Neural cell (in vitro differentiated cells): ENCODE measurements at regions not wholly inside any gene's neighbourhood (a gene's known extent, or its start where the extent isn't known, plus 50 kb on each side); places are given as distances from the start of the nearest gene placed in this dataset.

ENCODE experiments used
- H2AFZ ChIP-seq: fragments of 200-600, 300-800 bp; sonication (generic), shearing (Covaris generic); 2 replicates; pipeline ENCODE4 v1.6.0; 2014; ENCODE audit warnings: low read depth, mild to moderate bottlenecking, antibody characterized with exemption, low read length, moderate library complexity
- H3F3A ChIP-seq: fragments of 200-600 bp; shearing (Covaris generic); 2 replicates; pipeline ENCODE4 v1.6.1; 2016; ENCODE audit warnings: mild to moderate bottlenecking, moderate library complexity, mixed read lengths, antibody characterized with exemption, low read length; ENCODE audit not compliant: insufficient read depth, poor library complexity, severe bottlenecking
- H3K27ac ChIP-seq: fragments of 200-600, 300-800 bp; sonication (generic), shearing (Covaris generic); 2 replicates; pipeline ENCODE4 v1.5.1; 2014; ENCODE audit warnings: mild to moderate bottlenecking, low read length, moderate library complexity
- H3K27me3 ChIP-seq: fragments of 300-800, 200-600 bp; sonication (generic), shearing (Covaris generic); 2 replicates; pipeline ENCODE4 v1.6.0; 2014; ENCODE audit warnings: mild to moderate bottlenecking, low read depth, low read length, moderate library complexity; ENCODE audit not compliant: insufficient read depth
- H3K36me3 ChIP-seq: fragments of 300-800, 200-600 bp; sonication (generic), shearing (Covaris generic); 2 replicates; pipeline ENCODE4 v1.5.1; 2014; ENCODE audit warnings: mild to moderate bottlenecking, antibody characterized with exemption, low read length, moderate library complexity; ENCODE audit not compliant: insufficient read depth
- H3K4me2 ChIP-seq: fragments of 300-800, 200-600 bp; sonication (generic), shearing (Covaris generic); 2 replicates; pipeline ENCODE4 v1.6.0; 2014; ENCODE audit warnings: mild to moderate bottlenecking, low read length
- H3K4me3 ChIP-seq: fragments of 300-800, 200-600 bp; sonication (generic), shearing (Covaris generic); 2 replicates; pipeline ENCODE4 v1.5.1; 2014; ENCODE audit warnings: mild to moderate bottlenecking, low read length, moderate library complexity
- H3K79me2 ChIP-seq: fragments of 200-600 bp; shearing (Covaris generic); replicated peaks from 2 replicates; pipeline ENCODE4 v1.6.0; 2014; ENCODE audit warnings: mild to moderate bottlenecking, low read length, moderate library complexity; ENCODE audit not compliant: insufficient read depth
- H3K9ac ChIP-seq: fragments of 300-800, 200-600 bp; sonication (generic), shearing (Covaris generic); 2 replicates; pipeline ENCODE4 v1.6.1; 2016; ENCODE audit warnings: mild to moderate bottlenecking, low read length, mixed read lengths
- H3K9me2 ChIP-seq: fragments of 200-600 bp; shearing (Covaris generic); 2 replicates; pipeline ENCODE4 v1.6.1; 2016; ENCODE audit warnings: mild to moderate bottlenecking, low read length, mixed read lengths; ENCODE audit not compliant: insufficient read depth
- H3K9me3 ChIP-seq: fragments of 200-600, 300-800 bp; sonication (generic), shearing (Covaris generic); 2 replicates; pipeline ENCODE4 v1.6.1; 2016; ENCODE audit warnings: mild to moderate bottlenecking, mixed run types, low read length, moderate library complexity, mixed read lengths
- H4K20me1 ChIP-seq: fragments of 200-600 bp; shearing (Covaris generic); 2 replicates; pipeline ENCODE4 v1.6.1; 2016; ENCODE audit warnings: mild to moderate bottlenecking, mixed run types; ENCODE audit not compliant: insufficient read depth
- EP300 ChIP-seq: fragments of 450-650 bp; conservative IDR thresholded peaks from 2 replicates; pipeline ENCODE4 v1.6.1; 2014; ENCODE audit warnings: antibody characterized with exemption, mild to moderate bottlenecking, moderate library complexity; ENCODE audit not compliant: poor library complexity, severe bottlenecking
- EZH2 ChIP-seq: fragments of 200-600, 300-800 bp; shearing (Covaris generic), sonication (generic); IDR thresholded peaks from 2 replicates; pipeline ENCODE4 v1.6.1; 2014; ENCODE audit warnings: antibody characterized with exemption, low read length, borderline replicate concordance, mild to moderate bottlenecking; ENCODE audit not compliant: insufficient read depth, poor library complexity, severe bottlenecking
- MXI1 ChIP-seq: fragments of 450-650 bp; conservative IDR thresholded peaks from 2 replicates; pipeline ENCODE4 v1.6.1; 2014; ENCODE audit warnings: antibody characterized with exemption, mild to moderate bottlenecking; ENCODE audit not compliant: poor library complexity, severe bottlenecking
- POLR2AphosphoS5 ChIP-seq: IDR thresholded peaks from 2 replicates; pipeline ENCODE4 v1.6.1; 2012
- RAD21 ChIP-seq: fragments of 450-650 bp; conservative IDR thresholded peaks from 2 replicates; pipeline ENCODE4 v1.6.1; 2014; ENCODE audit warnings: antibody characterized with exemption, mild to moderate bottlenecking, moderate library complexity
- REST ChIP-seq: IDR thresholded peaks from 2 replicates; pipeline ENCODE4 v1.6.1; 2012; ENCODE audit warnings: borderline replicate concordance
- SMC3 ChIP-seq: fragments of 450-650 bp; conservative IDR thresholded peaks from 2 replicates; pipeline ENCODE4 v1.6.1; 2014; ENCODE audit warnings: antibody characterized with exemption, mild to moderate bottlenecking, moderate library complexity; ENCODE audit not compliant: poor library complexity
- TAF1 ChIP-seq: IDR thresholded peaks from 2 replicates; pipeline ENCODE4 v1.6.1; 2012; ENCODE audit warnings: low read depth
- TF ChIP-seq, protein P1 (sequence below): fragments of 450-650 bp; IDR thresholded peaks from 2 replicates; pipeline ENCODE4 v1.5.1; 2014; ENCODE audit warnings: antibody characterized with exemption, mild to moderate bottlenecking, moderate library complexity; ENCODE audit not compliant: poor library complexity, severe bottlenecking

DNA sequence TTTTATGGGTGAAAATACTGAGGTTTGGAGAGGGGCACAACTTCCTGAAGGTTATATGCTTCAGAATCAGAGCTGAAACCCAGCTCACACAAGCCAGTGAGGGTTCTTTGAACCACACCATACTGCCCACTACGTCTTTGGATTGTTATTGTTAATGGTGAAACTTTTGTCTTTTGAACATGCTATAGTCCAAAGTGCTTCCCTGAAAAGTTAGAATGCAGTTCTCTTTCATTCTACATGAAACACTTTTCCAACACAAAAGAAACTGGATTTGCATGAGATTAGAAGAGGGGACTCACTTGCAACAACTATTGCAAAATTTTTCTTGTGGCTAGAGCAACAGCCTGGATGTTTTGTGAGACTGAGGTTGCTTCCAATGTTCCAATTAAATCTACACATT lies 473.6 kb downstream of the SOX2 start:
- H4K20me1 ChIP-seq, result no peaks in the 10 kb centered on the region
- H3K4me3 ChIP-seq, result no peak overlapping the region
- no peak overlapping the region for H3K27ac ChIP-seq
- H3K9me3 ChIP-seq, result no peaks in the 10 kb centered on the region
- H3K9me2 ChIP-seq, result no peaks in the 10 kb centered on the region
- H3K4me2 ChIP-seq, result no peak overlapping the region
- no peaks in the 10 kb centered on the region for H3K27me3 ChIP-seq
- H3F3A ChIP-seq, result no peaks in the 10 kb centered on the region
- TF ChIP-seq EZH2 (no peak), REST (no peak)
- H3K79me2 ChIP-seq, result no peaks in the 10 kb centered on the region
- H3K9ac ChIP-seq, result no peak overlapping the region
- H2AFZ ChIP-seq, result no peak overlapping the region
- no peaks in the 10 kb centered on the region for H3K36me3 ChIP-seq

DNA sequence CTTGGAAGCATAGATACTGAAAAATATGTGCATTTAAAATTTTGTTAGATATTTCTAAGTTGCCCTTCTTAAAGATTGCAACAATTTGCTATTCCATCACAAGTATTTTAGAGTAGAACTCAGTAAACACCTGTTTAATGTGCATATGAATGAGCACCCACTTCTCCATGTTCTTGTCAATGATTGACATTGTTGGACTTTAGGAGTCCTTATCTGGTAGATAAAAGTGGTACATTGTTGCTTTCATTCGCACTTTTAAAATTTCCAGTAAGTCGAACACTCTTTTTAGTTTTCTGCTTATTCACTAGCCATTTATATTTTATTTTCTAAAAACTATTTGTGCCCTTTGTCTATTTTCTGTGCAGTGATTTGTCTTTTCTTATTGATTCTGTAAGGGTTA lies 478.3 kb downstream of the SOX2 start:
- no peaks in the 10 kb centered on the region for H4K20me1 ChIP-seq
- H2AFZ ChIP-seq, result no peak overlapping the region
- H3K27ac ChIP-seq, result no peak overlapping the region
- no peaks in the 10 kb centered on the region for H3K36me3 ChIP-seq
- H3K4me2 ChIP-seq, result no peak overlapping the region
- H3K9me3 ChIP-seq, result no peaks in the 10 kb centered on the region
- no peak for TF ChIP-seq MXI1
- no peaks in the 10 kb centered on the region for H3K79me2 ChIP-seq
- no peak overlapping the region for H3K4me3 ChIP-seq
- H3K27me3 ChIP-seq, result no peaks in the 10 kb centered on the region
- H3K9me2 ChIP-seq, result no peaks in the 10 kb centered on the region
- no peak overlapping the region for H3K9ac ChIP-seq
- no peaks in the 10 kb centered on the region for H3F3A ChIP-seq

DNA sequence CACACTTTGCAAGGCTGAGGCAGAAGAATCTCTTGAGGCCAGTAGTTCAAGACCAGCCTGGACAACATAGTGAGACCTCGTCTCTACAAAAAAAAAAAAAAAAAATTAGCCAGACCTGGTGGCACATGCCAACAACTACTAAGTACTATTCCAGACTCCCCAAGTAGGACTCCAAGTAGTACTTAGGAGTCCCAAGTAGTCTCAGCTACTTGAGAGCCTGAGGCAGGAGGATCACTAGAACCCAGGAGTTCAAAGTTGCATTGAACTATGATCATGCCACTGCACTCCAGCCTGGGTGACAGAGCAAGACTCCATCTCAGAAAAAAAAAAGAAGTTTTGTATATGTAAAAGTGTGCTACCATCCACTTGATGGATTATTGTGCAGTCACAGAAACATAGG lies 486.6 kb downstream of the SOX2 start:
- H3K36me3 ChIP-seq, result no peaks in the 10 kb centered on the region
- no peaks in the 10 kb centered on the region for H4K20me1 ChIP-seq
- no peaks in the 10 kb centered on the region for H3K27me3 ChIP-seq
- H3K27ac ChIP-seq, result no peak overlapping the region
- H3K4me2 ChIP-seq, result no peak overlapping the region
- no peaks in the 10 kb centered on the region for H3K9me2 ChIP-seq
- no peaks in the 10 kb centered on the region for H3F3A ChIP-seq
- no peak for TF ChIP-seq EZH2
- TF ChIP-seq TAF1, result no peak
- TF ChIP-seq SMC3, result no peak
- TF ChIP-seq POLR2AphosphoS5, result no peak
- TF ChIP-seq, protein P1, sequence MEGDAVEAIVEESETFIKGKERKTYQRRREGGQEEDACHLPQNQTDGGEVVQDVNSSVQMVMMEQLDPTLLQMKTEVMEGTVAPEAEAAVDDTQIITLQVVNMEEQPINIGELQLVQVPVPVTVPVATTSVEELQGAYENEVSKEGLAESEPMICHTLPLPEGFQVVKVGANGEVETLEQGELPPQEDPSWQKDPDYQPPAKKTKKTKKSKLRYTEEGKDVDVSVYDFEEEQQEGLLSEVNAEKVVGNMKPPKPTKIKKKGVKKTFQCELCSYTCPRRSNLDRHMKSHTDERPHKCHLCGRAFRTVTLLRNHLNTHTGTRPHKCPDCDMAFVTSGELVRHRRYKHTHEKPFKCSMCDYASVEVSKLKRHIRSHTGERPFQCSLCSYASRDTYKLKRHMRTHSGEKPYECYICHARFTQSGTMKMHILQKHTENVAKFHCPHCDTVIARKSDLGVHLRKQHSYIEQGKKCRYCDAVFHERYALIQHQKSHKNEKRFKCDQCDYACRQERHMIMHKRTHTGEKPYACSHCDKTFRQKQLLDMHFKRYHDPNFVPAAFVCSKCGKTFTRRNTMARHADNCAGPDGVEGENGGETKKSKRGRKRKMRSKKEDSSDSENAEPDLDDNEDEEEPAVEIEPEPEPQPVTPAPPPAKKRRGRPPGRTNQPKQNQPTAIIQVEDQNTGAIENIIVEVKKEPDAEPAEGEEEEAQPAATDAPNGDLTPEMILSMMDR, result no peak
- TF ChIP-seq MXI1, result no peak
- TF ChIP-seq RAD21, result no peak
- no peak for TF ChIP-seq EP300
- no peak for TF ChIP-seq REST
- no peak overlapping the region for H3K9ac ChIP-seq
- no peaks in the 10 kb centered on the region for H3K79me2 ChIP-seq
- H2AFZ ChIP-seq, result no peak overlapping the region
- no peaks in the 10 kb centered on the region for H3K9me3 ChIP-seq
- no peak overlapping the region for H3K4me3 ChIP-seq
